OCI-LY3 (cell line): ENCODE measurements at regions not wholly inside any gene's neighbourhood (a gene's known extent, or its start where the extent isn't known, plus 50 kb on each side); places are given as distances from the start of the nearest gene placed in this dataset.

Experiments
- EZH2phosphoT487 ChIP-seq: fragments of 200-600 bp; shearing (Covaris generic); IDR thresholded peaks from 2 replicates; pipeline ENCODE4 v1.6.1; 2018; ENCODE audit warnings: antibody characterized with exemption, mixed run types, low read depth
- TF ChIP-seq, protein P1 (sequence below): fragments of 200-600, 300-600 bp; sonication (generic); IDR thresholded peaks from 2 replicates; pipeline ENCODE4 v1.5.1; 2014; ENCODE audit warnings: antibody characterized with exemption, low read length, low read depth

DNA sequence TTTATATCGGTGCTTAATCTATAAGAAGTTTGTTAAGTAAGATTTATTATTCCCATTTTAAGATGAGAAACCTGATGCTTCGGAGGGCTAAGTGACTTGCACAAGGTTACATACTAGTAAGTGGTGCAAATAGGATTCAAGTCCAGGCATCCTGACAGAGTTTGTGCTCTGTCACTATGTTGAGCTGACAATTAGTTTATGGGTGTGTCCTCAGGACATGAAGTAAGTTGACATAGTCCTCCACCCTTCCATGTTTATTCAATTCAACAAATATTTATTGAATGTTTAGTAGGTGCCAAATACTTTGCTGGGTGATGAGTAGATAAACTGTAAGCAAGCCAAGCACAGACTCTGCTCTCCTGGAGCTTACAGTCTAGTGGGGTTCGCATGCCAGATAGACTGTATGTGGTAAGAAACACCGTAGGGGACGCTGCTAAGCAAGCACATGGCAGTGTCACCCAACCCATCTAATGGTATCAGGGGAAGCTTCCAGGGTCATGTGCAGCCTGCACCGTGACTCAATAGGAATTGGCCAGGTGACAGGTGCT, 342.7 kb upstream of the SATB1 start:
- TF ChIP-seq, protein P1, sequence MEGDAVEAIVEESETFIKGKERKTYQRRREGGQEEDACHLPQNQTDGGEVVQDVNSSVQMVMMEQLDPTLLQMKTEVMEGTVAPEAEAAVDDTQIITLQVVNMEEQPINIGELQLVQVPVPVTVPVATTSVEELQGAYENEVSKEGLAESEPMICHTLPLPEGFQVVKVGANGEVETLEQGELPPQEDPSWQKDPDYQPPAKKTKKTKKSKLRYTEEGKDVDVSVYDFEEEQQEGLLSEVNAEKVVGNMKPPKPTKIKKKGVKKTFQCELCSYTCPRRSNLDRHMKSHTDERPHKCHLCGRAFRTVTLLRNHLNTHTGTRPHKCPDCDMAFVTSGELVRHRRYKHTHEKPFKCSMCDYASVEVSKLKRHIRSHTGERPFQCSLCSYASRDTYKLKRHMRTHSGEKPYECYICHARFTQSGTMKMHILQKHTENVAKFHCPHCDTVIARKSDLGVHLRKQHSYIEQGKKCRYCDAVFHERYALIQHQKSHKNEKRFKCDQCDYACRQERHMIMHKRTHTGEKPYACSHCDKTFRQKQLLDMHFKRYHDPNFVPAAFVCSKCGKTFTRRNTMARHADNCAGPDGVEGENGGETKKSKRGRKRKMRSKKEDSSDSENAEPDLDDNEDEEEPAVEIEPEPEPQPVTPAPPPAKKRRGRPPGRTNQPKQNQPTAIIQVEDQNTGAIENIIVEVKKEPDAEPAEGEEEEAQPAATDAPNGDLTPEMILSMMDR: no peak
- no peak for TF ChIP-seq EZH2phosphoT487
